ENCODE measurements at regions not wholly inside any gene's neighbourhood (a gene's known extent, or its start where the extent isn't known, plus 50 kb on each side); places are given as distances from the start of the nearest gene placed in this dataset.
"Not testable (repeated sequence)": the region's sequence is repeated elsewhere in the genome, so short reads cannot be mapped to it uniquely, and the experiment has no call there.

- H3K4me1 ChIP-seq (ENCODE audit: insufficient read depth) = no peaks in the 10 kb centered on the region
- H3K4me3 ChIP-seq (ENCODE audit: low read depth, low read length) = no peak overlapping the region
- H3K36me3 ChIP-seq (ENCODE audit: insufficient read depth) = no peaks in the 10 kb centered on the region
- H3K27ac ChIP-seq (ENCODE audit: low read depth) = no peak overlapping the region
- no peak for DNase-seq (ENCODE audit: extremely low spot score)
- WGBS = 96% methylated on average over 5 of the region's 5 CpGs
These were observed 704.6 kb downstream of the SMARCA1 start for GRCh38 chrX:128818690-128819089.

- 26% methylated on average over 3 of the region's 3 CpGs for WGBS
- DNase-seq (ENCODE audit: extremely low spot score) = no peak
- H3K36me3 ChIP-seq (ENCODE audit: insufficient read depth) = no peaks in the 10 kb centered on the region
- no peak overlapping the region for H3K4me3 ChIP-seq (ENCODE audit: low read depth, low read length)
- H3K27ac ChIP-seq (ENCODE audit: low read depth) = no peak overlapping the region
- H3K4me1 ChIP-seq (ENCODE audit: insufficient read depth) = no peaks in the 10 kb centered on the region
These were observed 706.4 kb downstream of the SMARCA1 start for GRCh38 chrX:128816919-128817318.

- WGBS = 96% methylated on average over 3 of the region's 3 CpGs
These were observed 715.9 kb downstream of the SMARCA1 start for GRCh38 chrX:128807367-128807766.

GRCh38 chrX:128805236-128805635 lies 718.1 kb downstream of the SMARCA1 start:
- Histone ChIP-seq H3K4me1 (ENCODE audit: insufficient read depth) (no peaks in the 10 kb centered on the region), H3K27ac (ENCODE audit: low read depth) (no peak overlapping the region), H3K4me3 (ENCODE audit: low read depth, low read length) (no peak overlapping the region), H3K36me3 (ENCODE audit: insufficient read depth) (no peaks in the 10 kb centered on the region)
- no peak for DNase-seq (ENCODE audit: extremely low spot score)
- 79% methylated on average over 2 of the region's 2 CpGs for WGBS

More at GRCh38 chrX:128807367-128807766, 715.9 kb downstream of the SMARCA1 start:
- DNase-seq (ENCODE audit: extremely low spot score) = no peak
- Histone ChIP-seq H3K36me3 (ENCODE audit: insufficient read depth) (no peaks in the 10 kb centered on the region), H3K27ac (ENCODE audit: low read depth) (no peak overlapping the region), H3K4me3 (ENCODE audit: low read depth, low read length) (no peak overlapping the region), H3K4me1 (ENCODE audit: insufficient read depth) (no peaks in the 10 kb centered on the region)

GRCh38 chrX:128804828-128805227 lies 718.5 kb downstream of the SMARCA1 start:
- WGBS = 85% methylated on average over 2 of the region's 2 CpGs
- DNase-seq (ENCODE audit: extremely low spot score) = no peak
- Histone ChIP-seq H3K4me3 (ENCODE audit: low read depth, low read length) (no peak overlapping the region), H3K27ac (ENCODE audit: low read depth) (no peak overlapping the region), H3K36me3 (ENCODE audit: insufficient read depth) (no peaks in the 10 kb centered on the region), H3K4me1 (ENCODE audit: insufficient read depth) (no peaks in the 10 kb centered on the region)

GRCh38 chrX:128800138-128800537 lies 723.2 kb downstream of the SMARCA1 start:
- Histone ChIP-seq H3K27ac (ENCODE audit: low read depth) (no peak overlapping the region), H3K36me3 (ENCODE audit: insufficient read depth) (no peaks in the 10 kb centered on the region), H3K4me1 (ENCODE audit: insufficient read depth) (no peaks in the 10 kb centered on the region), H3K4me3 (ENCODE audit: low read depth, low read length) (no peak overlapping the region)
- DNase-seq (ENCODE audit: extremely low spot score) = no peak
- WGBS = 70% methylated on average over 2 of the region's 2 CpGs

- H3K36me3 ChIP-seq (ENCODE audit: insufficient read depth); H3K4me3 ChIP-seq (ENCODE audit: low read depth, low read length); DNase-seq (ENCODE audit: extremely low spot score); H3K27ac ChIP-seq (ENCODE audit: low read depth); H3K4me1 ChIP-seq (ENCODE audit: insufficient read depth): not testable (repeated sequence)
- 55% methylated on average over 5 of the region's 6 CpGs for WGBS
These were observed 730.9 kb upstream of the ACTRT1 start for GRCh38 chrX:128783139-128783538.

- Histone ChIP-seq H3K27ac (ENCODE audit: low read depth) (no peak overlapping the region), H3K4me3 (ENCODE audit: low read depth, low read length) (no peak overlapping the region), H3K36me3 (ENCODE audit: insufficient read depth) (no peaks in the 10 kb centered on the region), H3K4me1 (ENCODE audit: insufficient read depth) (no peaks in the 10 kb centered on the region)
- DNase-seq (ENCODE audit: extremely low spot score) = no peak
- 68% methylated on average over 1 of the region's 1 CpG for WGBS
These were observed 729.3 kb upstream of the ACTRT1 start for GRCh38 chrX:128781506-128781905.

GRCh38 chrX:128780934-128781333 lies 728.7 kb upstream of the ACTRT1 start:
- Histone ChIP-seq H3K4me3 (ENCODE audit: low read depth, low read length) (no peak overlapping the region), H3K36me3 (ENCODE audit: insufficient read depth) (no peaks in the 10 kb centered on the region), H3K4me1 (ENCODE audit: insufficient read depth) (no peaks in the 10 kb centered on the region), H3K27ac (ENCODE audit: low read depth) (no peak overlapping the region)
- 94% methylated on average over 5 of the region's 5 CpGs for WGBS
- DNase-seq (ENCODE audit: extremely low spot score) = no peak

- DNase-seq (ENCODE audit: extremely low spot score) = no peak
- no peaks in the 10 kb centered on the region for H3K36me3 ChIP-seq (ENCODE audit: insufficient read depth)
- H3K4me1 ChIP-seq (ENCODE audit: insufficient read depth) = no peaks in the 10 kb centered on the region
- WGBS = 37% methylated on average over 2 of the region's 2 CpGs
- no peak overlapping the region for H3K4me3 ChIP-seq (ENCODE audit: low read depth, low read length)
- H3K27ac ChIP-seq (ENCODE audit: low read depth) = no peak overlapping the region
These were observed 717.3 kb upstream of the ACTRT1 start for GRCh38 chrX:128769495-128769894.

GRCh38 chrX:128759745-128760144 lies 707.5 kb upstream of the ACTRT1 start:
- 61% methylated on average over 3 of the region's 3 CpGs for WGBS
- Histone ChIP-seq H3K4me3 (ENCODE audit: low read depth, low read length) (no peak overlapping the region), H3K36me3 (ENCODE audit: insufficient read depth) (no peaks in the 10 kb centered on the region), H3K4me1 (ENCODE audit: insufficient read depth) (no peaks in the 10 kb centered on the region), H3K27ac (ENCODE audit: low read depth) (no peak overlapping the region)
- no peak for DNase-seq (ENCODE audit: extremely low spot score)

GRCh38 chrX:128759177-128759576 lies 707.0 kb upstream of the ACTRT1 start:
- H3K36me3 ChIP-seq (ENCODE audit: insufficient read depth) = no peaks in the 10 kb centered on the region
- DNase-seq (ENCODE audit: extremely low spot score) = no peak
- no peaks in the 10 kb centered on the region for H3K4me1 ChIP-seq (ENCODE audit: insufficient read depth)
- no peak overlapping the region for H3K27ac ChIP-seq (ENCODE audit: low read depth)
- H3K4me3 ChIP-seq (ENCODE audit: low read depth, low read length) = no peak overlapping the region
- WGBS = 100% methylated on average over 1 of the region's 1 CpG

GRCh38 chrX:128754130-128754529 lies 701.9 kb upstream of the ACTRT1 start:
- Histone ChIP-seq H3K36me3 (ENCODE audit: insufficient read depth) (no peaks in the 10 kb centered on the region), H3K27ac (ENCODE audit: low read depth) (no peak overlapping the region), H3K4me1 (ENCODE audit: insufficient read depth) (no peaks in the 10 kb centered on the region), H3K4me3 (ENCODE audit: low read depth, low read length) (no peak overlapping the region)
- no peak for DNase-seq (ENCODE audit: extremely low spot score)

- DNase-seq (ENCODE audit: extremely low spot score) = no peak
- no peaks in the 10 kb centered on the region for H3K4me1 ChIP-seq (ENCODE audit: insufficient read depth)
- no peaks in the 10 kb centered on the region for H3K36me3 ChIP-seq (ENCODE audit: insufficient read depth)
- no peak overlapping the region for H3K27ac ChIP-seq (ENCODE audit: low read depth)
- 34% methylated on average over 1 of the region's 1 CpG for WGBS
- H3K4me3 ChIP-seq (ENCODE audit: low read depth, low read length) = no peak overlapping the region
These were observed 687.3 kb upstream of the ACTRT1 start for GRCh38 chrX:128739539-128739938.

- no peak overlapping the region for H3K27ac ChIP-seq (ENCODE audit: low read depth)
- H3K4me1 ChIP-seq (ENCODE audit: insufficient read depth) = no peaks in the 10 kb centered on the region
- no peaks in the 10 kb centered on the region for H3K36me3 ChIP-seq (ENCODE audit: insufficient read depth)
- no peak for DNase-seq (ENCODE audit: extremely low spot score)
- no peak overlapping the region for H3K4me3 ChIP-seq (ENCODE audit: low read depth, low read length)
- 52% methylated on average over 1 of the region's 1 CpG for WGBS
These were observed 676.7 kb upstream of the ACTRT1 start for GRCh38 chrX:128728943-128729342.
